SU-DHL-6 (cell line): ENCODE measurements at regions not wholly inside any gene's neighbourhood (a gene's known extent, or its start where the extent isn't known, plus 50 kb on each side); places are given as distances from the start of the nearest gene placed in this dataset.

ENCODE experiments used
- H2AFZ ChIP-seq: fragments of 200-600 bp; sonication (generic); 2 replicates; pipeline ENCODE4 v1.6.1; 2014; ENCODE audit warnings: low read depth, mild to moderate bottlenecking, moderate library complexity, mixed read lengths, antibody characterized with exemption, low read length; ENCODE audit not compliant: severe bottlenecking
- H3F3A ChIP-seq: fragments of 200-600 bp; shearing (Covaris generic); 2 replicates; pipeline ENCODE4 v1.6.0; 2016; ENCODE audit warnings: antibody characterized with exemption, mild to moderate bottlenecking; ENCODE audit not compliant: insufficient read depth
- H3K27ac ChIP-seq: fragments of 200-600 bp; sonication (generic); 2 replicates; pipeline ENCODE4 v1.5.1; 2016; ENCODE audit warnings: low read depth, mild to moderate bottlenecking, low read length, moderate library complexity, mixed read lengths
- H3K27me3 ChIP-seq: fragments of 200-600 bp; sonication (generic), shearing (Covaris generic); 2 replicates; pipeline ENCODE4 v1.6.0; 2014; ENCODE audit warnings: mild to moderate bottlenecking, low read length
- H3K36me3 ChIP-seq: fragments of 200-600 bp; sonication (generic); 2 replicates; pipeline ENCODE4 v1.6.1; 2014; ENCODE audit warnings: mild to moderate bottlenecking, low read length, mixed read lengths
- H3K4me2 ChIP-seq: fragments of 300-600, 200-600 bp; shearing (Covaris generic), sonication (generic); 2 replicates; pipeline ENCODE4 v1.6.0; 2014; ENCODE audit warnings: low read length, low read depth, mild to moderate bottlenecking; ENCODE audit not compliant: poor library complexity, severe bottlenecking
- H3K4me3 ChIP-seq: fragments of 200-600 bp; sonication (generic); 2 replicates; pipeline ENCODE4 v1.5.1; 2014; ENCODE audit warnings: antibody characterized with exemption, low read length, mild to moderate bottlenecking, mixed read lengths; ENCODE audit not compliant: insufficient read depth, poor library complexity, severe bottlenecking
- H3K79me2 ChIP-seq: fragments of 200-600 bp; sonication (generic); 2 replicates; pipeline ENCODE4 v1.6.1; 2014; ENCODE audit warnings: mild to moderate bottlenecking, low read length, moderate library complexity; ENCODE audit not compliant: insufficient read depth
- H3K9ac ChIP-seq: fragments of 200-600 bp; sonication (generic); 2 replicates; pipeline ENCODE4 v1.7.0; 2014; ENCODE audit warnings: mild to moderate bottlenecking, low read length
- H3K9me2 ChIP-seq: fragments of 200-600 bp; sonication (generic); replicated peaks from 2 replicates; pipeline ENCODE4 v1.6.1; 2014; ENCODE audit warnings: low read length; ENCODE audit not compliant: insufficient read depth
- H3K9me3 ChIP-seq: fragments of 200-600 bp; sonication (generic); 2 replicates; pipeline ENCODE4 v1.6.1; 2014; ENCODE audit warnings: low read length, mixed read lengths; ENCODE audit not compliant: insufficient read depth
- H4K20me1 ChIP-seq: fragments of 200-600 bp; sonication (generic); 2 replicates; pipeline ENCODE4 v1.6.1; 2014; ENCODE audit warnings: low read depth, mild to moderate bottlenecking, antibody characterized with exemption, low read length, moderate library complexity, mixed read lengths
- EZH2phosphoT487 ChIP-seq: fragments of 200-600 bp; sonication (generic), shearing (Covaris generic); conservative IDR thresholded peaks from 2 replicates; pipeline ENCODE4 v1.6.1; 2018; ENCODE audit warnings: mild to moderate bottlenecking, antibody characterized with exemption, low read length, moderate library complexity, mixed read lengths
- TF ChIP-seq, protein P1 (sequence below): fragments of 200-600 bp; sonication (generic); IDR thresholded peaks from one replicate; pipeline ENCODE4 v1.5.1; 2017; ENCODE audit warnings: antibody characterized with exemption, mild to moderate bottlenecking, low read length, moderate library complexity; ENCODE audit not compliant: insufficient read depth, poor library complexity, severe bottlenecking

DNA sequence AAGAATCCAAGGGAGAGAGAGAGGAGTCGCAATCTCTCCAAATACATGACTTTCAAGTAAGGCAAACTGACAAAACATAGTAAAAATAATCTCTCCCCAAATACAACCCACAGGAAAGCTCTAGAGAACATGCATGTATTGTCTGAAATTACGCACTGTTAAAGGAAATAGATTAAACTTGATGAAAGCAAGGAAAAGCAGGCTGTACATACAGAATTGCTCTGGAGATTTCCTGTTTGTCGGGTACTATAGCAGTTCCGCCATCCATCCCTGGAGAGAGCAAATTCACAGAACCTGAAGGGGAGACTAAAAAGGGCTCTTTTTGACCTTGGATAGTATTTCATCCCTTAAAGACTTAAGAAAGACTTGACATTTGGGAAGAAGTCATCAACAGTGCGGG lies 170.2 kb upstream of the BET1 start:
- H3K36me3 ChIP-seq, result no peaks in the 10 kb centered on the region
- no peaks in the 10 kb centered on the region for H3K27me3 ChIP-seq
- H3K9me3 ChIP-seq, result no peaks in the 10 kb centered on the region
- H2AFZ ChIP-seq, result no peak overlapping the region
- no peak overlapping the region for H3K4me3 ChIP-seq
- no peak overlapping the region for H3K27ac ChIP-seq
- no peak overlapping the region for H3K9ac ChIP-seq
- H3K4me2 ChIP-seq, result no peak overlapping the region
- no peaks in the 10 kb centered on the region for H3K79me2 ChIP-seq
- no peaks in the 10 kb centered on the region for H3K9me2 ChIP-seq
- no peaks in the 10 kb centered on the region for H3F3A ChIP-seq
- TF ChIP-seq, protein P1, sequence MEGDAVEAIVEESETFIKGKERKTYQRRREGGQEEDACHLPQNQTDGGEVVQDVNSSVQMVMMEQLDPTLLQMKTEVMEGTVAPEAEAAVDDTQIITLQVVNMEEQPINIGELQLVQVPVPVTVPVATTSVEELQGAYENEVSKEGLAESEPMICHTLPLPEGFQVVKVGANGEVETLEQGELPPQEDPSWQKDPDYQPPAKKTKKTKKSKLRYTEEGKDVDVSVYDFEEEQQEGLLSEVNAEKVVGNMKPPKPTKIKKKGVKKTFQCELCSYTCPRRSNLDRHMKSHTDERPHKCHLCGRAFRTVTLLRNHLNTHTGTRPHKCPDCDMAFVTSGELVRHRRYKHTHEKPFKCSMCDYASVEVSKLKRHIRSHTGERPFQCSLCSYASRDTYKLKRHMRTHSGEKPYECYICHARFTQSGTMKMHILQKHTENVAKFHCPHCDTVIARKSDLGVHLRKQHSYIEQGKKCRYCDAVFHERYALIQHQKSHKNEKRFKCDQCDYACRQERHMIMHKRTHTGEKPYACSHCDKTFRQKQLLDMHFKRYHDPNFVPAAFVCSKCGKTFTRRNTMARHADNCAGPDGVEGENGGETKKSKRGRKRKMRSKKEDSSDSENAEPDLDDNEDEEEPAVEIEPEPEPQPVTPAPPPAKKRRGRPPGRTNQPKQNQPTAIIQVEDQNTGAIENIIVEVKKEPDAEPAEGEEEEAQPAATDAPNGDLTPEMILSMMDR, result no peak
- TF ChIP-seq EZH2phosphoT487, result no peak
- no peaks in the 10 kb centered on the region for H4K20me1 ChIP-seq

DNA sequence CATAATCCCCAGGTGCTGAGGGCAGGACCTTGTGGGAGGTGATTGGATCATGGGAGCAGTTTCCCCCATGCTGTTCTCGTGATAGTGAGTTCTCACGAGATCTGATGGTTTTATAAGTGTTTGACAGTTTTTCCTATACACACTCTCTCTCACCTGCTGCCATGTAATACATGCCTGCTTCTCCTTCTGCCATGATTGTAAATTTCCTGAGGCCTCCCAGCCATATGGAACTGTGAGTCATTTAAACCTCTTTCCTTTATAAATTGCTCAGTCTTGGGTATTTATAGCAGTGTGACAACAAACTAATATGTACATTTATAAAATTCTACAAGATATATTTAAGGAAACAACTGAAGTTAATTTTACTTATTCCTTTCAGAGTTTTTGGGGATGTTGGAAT lies 170.8 kb upstream of the BET1 start:
- no peaks in the 10 kb centered on the region for H3K9me2 ChIP-seq
- H3K27me3 ChIP-seq, result no peaks in the 10 kb centered on the region
- no peak overlapping the region for H3K4me2 ChIP-seq
- no peak overlapping the region for H3K27ac ChIP-seq
- no peak overlapping the region for H3K4me3 ChIP-seq
- no peak overlapping the region for H3K9ac ChIP-seq
- H2AFZ ChIP-seq, result no peak overlapping the region
- H3F3A ChIP-seq, result no peaks in the 10 kb centered on the region
- no peaks in the 10 kb centered on the region for H3K9me3 ChIP-seq
- TF ChIP-seq, protein P1, result no peak
- no peak for TF ChIP-seq EZH2phosphoT487
- H4K20me1 ChIP-seq, result no peaks in the 10 kb centered on the region
- no peaks in the 10 kb centered on the region for H3K36me3 ChIP-seq
- H3K79me2 ChIP-seq, result no peaks in the 10 kb centered on the region

DNA sequence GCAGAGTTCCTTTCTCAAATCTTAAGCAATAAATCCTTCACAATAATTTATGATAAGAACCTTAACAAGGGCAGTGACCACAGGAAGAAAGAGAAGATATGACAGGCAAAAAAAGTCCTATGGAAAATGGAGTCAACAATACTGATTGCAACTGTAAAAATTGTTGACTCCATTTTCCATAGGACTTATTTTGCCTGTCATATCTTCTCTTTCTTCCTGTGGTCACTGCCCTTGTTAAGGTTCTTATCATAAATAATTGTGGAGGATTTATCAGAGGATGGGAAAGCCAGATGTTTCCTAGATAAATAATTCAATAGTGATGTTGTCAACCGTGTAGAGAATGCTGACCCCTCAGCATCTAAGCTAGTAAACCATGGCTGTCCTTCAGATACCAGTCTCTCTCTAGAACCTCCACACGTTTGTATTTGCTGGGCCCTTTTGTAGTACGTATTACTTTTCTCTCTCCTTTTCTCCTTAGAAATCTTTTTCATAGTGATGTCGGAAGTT lies 172.6 kb upstream of the BET1 start:
- no peaks in the 10 kb centered on the region for H3K9me3 ChIP-seq
- no peak overlapping the region for H2AFZ ChIP-seq

More for the DNA sequence above, 172.6 kb upstream of the BET1 start:
- H3K9ac ChIP-seq, result no peak overlapping the region
- no peak overlapping the region for H3K4me3 ChIP-seq
- no peaks in the 10 kb centered on the region for H3K27me3 ChIP-seq
- no peaks in the 10 kb centered on the region for H3K36me3 ChIP-seq
- H3F3A ChIP-seq, result no peaks in the 10 kb centered on the region
- H3K9me2 ChIP-seq, result no peaks in the 10 kb centered on the region
- no peak for TF ChIP-seq EZH2phosphoT487
- TF ChIP-seq, protein P1, result no peak
- H4K20me1 ChIP-seq, result no peaks in the 10 kb centered on the region
- H3K4me2 ChIP-seq, result no peak overlapping the region
- no peak overlapping the region for H3K27ac ChIP-seq
- H3K79me2 ChIP-seq, result no peaks in the 10 kb centered on the region
